Suprapubic skin (tissue), 4 donors: ENCODE measurements at regions not wholly inside any gene's neighbourhood (a gene's known extent, or its start where the extent isn't known, plus 50 kb on each side); places are given as distances from the start of the nearest gene placed in this dataset.

Source experiments
- DNase-seq, 2 donors: peaks; one replicate each; pipeline ENCODE4 v3.0.0-alpha.2; 2019; ENCODE audit warnings: low spot score in 2 of 2
- H3K27ac ChIP-seq: fragments of 200-600 bp; sonication (generic); one replicate; pipeline ENCODE4 v1.5.1; 2019
- H3K27me3 ChIP-seq: fragments of 200-600 bp; sonication (generic); one replicate; pipeline ENCODE4 v1.5.1; 2019
- H3K36me3 ChIP-seq: fragments of 200-600 bp; sonication (generic); one replicate; pipeline ENCODE4 v1.5.1; 2019
- H3K4me1 ChIP-seq: fragments of 200-600 bp; sonication (generic); one replicate; pipeline ENCODE4 v1.5.1; 2019
- H3K4me3 ChIP-seq: fragments of 200-600 bp; sonication (generic); one replicate; pipeline ENCODE4 v1.5.1; 2019; ENCODE audit warnings: mild to moderate bottlenecking
- H3K9me3 ChIP-seq: fragments of 200-600 bp; sonication (generic); one replicate; pipeline ENCODE4 v1.5.1; 2019
- CTCF ChIP-seq, 2 donors: fragments of 200-600 bp in 1 of 2; fragments of 450-650 bp in 1 of 2; sonication (generic) in 1 of 2; IDR thresholded peaks; one replicate each; pipeline ENCODE4 v1.5.1; 2016 to 2019; ENCODE audit warnings: antibody characterized with exemption in 2 of 2, mild to moderate bottlenecking in 1 of 2, moderate library complexity in 1 of 2
- EP300 ChIP-seq: sonication (generic); formaldehyde crosslinking; IDR thresholded peaks from one replicate; pipeline ENCODE4 v1.6.1; 2017; ENCODE audit warnings: antibody characterized with exemption
- POLR2A ChIP-seq, 2 donors: fragments of 450-650 bp; IDR thresholded peaks; one replicate each; pipeline ENCODE4 v1.6.1; 2017; ENCODE audit warnings: antibody characterized with exemption in 2 of 2, mild to moderate bottlenecking in 2 of 2, moderate library complexity in 2 of 2
- POLR2AphosphoS5 ChIP-seq, 3 donors: sonication (generic); formaldehyde crosslinking; IDR thresholded peaks; one replicate each; pipeline ENCODE4 v1.6.1; 2017; ENCODE audit warnings: antibody characterized with exemption in 3 of 3
- WGBS: methylation state at CpG from one replicate; pipeline ENCODE4 v1.1.5; 2018; 5-methylcytosine and 5-hydroxymethylcytosine counted together

GRCh38 chr2:162945785-162946184 is 107.2 kb upstream of the KCNH7 start:
- Histone ChIP-seq H3K27ac (no peak overlapping the region), H3K4me1 (no peaks in the 10 kb centered on the region), H3K27me3 (no peaks in the 10 kb centered on the region), H3K9me3 (peaks cover 28% of the 10 kb centered on the region), H3K36me3 (no peaks in the 10 kb centered on the region), H3K4me3 (no peak overlapping the region)
- TF ChIP-seq EP300: no peak
- no peak for TF ChIP-seq CTCF (IDR thresholded peaks at IDR 0.05)
- no peak for TF ChIP-seq POLR2A (IDR thresholded peaks at IDR 0.05)
- no peak for TF ChIP-seq POLR2AphosphoS5 (IDR thresholded peaks at IDR 0.05)
- DNase-seq: no peak
- 84% methylated on average over 2 of the region's 2 CpGs for WGBS

GRCh38 chr2:162938387-162938786 is 99.8 kb upstream of the KCNH7 start:
- TF ChIP-seq POLR2A (IDR thresholded peaks at IDR 0.05) (no peak), POLR2AphosphoS5 (IDR thresholded peaks at IDR 0.05) (no peak), CTCF (IDR thresholded peaks at IDR 0.05) (no peak), EP300 (no peak)
- Histone ChIP-seq H3K9me3 (peaks cover 24% of the 10 kb centered on the region), H3K4me3 (no peak overlapping the region), H3K27me3 (no peaks in the 10 kb centered on the region), H3K4me1 (no peaks in the 10 kb centered on the region), H3K27ac (no peak overlapping the region), H3K36me3 (no peaks in the 10 kb centered on the region)
- DNase-seq: no peak
- WGBS: 85% methylated on average over 13 of the region's 13 CpGs

- no peak for TF ChIP-seq CTCF (IDR thresholded peaks at IDR 0.05)
- Histone ChIP-seq H3K4me3 (no peak overlapping the region), H3K27me3 (no peaks in the 10 kb centered on the region), H3K27ac (no peak overlapping the region), H3K9me3 (peaks cover 10% of the 10 kb centered on the region), H3K36me3 (no peaks in the 10 kb centered on the region), H3K4me1 (no peaks in the 10 kb centered on the region)
- no peak for DNase-seq
Observed at GRCh38 chr2:162934191-162934590, 95.6 kb upstream of the KCNH7 start.

- Histone ChIP-seq H3K4me1 (no peaks in the 10 kb centered on the region), H3K4me3 (no peak overlapping the region), H3K9me3 (peaks cover 5% of the 10 kb centered on the region), H3K36me3 (no peaks in the 10 kb centered on the region), H3K27me3 (no peaks in the 10 kb centered on the region), H3K27ac (no peak overlapping the region)
- DNase-seq: no peak
- TF ChIP-seq POLR2AphosphoS5 (IDR thresholded peaks at IDR 0.05): no peak
- no peak for TF ChIP-seq EP300
- TF ChIP-seq CTCF (IDR thresholded peaks at IDR 0.05): no peak
- TF ChIP-seq POLR2A (IDR thresholded peaks at IDR 0.05): no peak
Observed at GRCh38 chr2:162932416-162932815, 93.8 kb upstream of the KCNH7 start.

GRCh38 chr2:162929571-162929970 is 91.0 kb upstream of the KCNH7 start:
- Histone ChIP-seq H3K36me3 (no peaks in the 10 kb centered on the region), H3K4me1 (no peaks in the 10 kb centered on the region), H3K27me3 (no peaks in the 10 kb centered on the region), H3K27ac (no peak overlapping the region), H3K9me3 (peaks cover 5% of the 10 kb centered on the region), H3K4me3 (no peak overlapping the region)
- TF ChIP-seq POLR2A (IDR thresholded peaks at IDR 0.05): no peak
- TF ChIP-seq CTCF (IDR thresholded peaks at IDR 0.05): no peak
- no peak for TF ChIP-seq EP300
- no peak for TF ChIP-seq POLR2AphosphoS5 (IDR thresholded peaks at IDR 0.05)
- WGBS: 73% methylated on average over 5 of the region's 5 CpGs
- DNase-seq: no peak
